GM12878 (cell line): ENCODE measurements at regions not wholly inside any gene's neighbourhood (a gene's known extent, or its start where the extent isn't known, plus 50 kb on each side); places are given as distances from the start of the nearest gene placed in this dataset.

Experiments used
- ATAC-seq: fragments of 200-7000 bp; cut with Tn5 transposase; 3 replicates; pipeline ENCODE4 v1.9.1; 2020; ENCODE audit warnings: mild to moderate bottlenecking, moderate library complexity
- BruUV-seq: library from RNA; stranded (reverse); fragments of 400-500 nt; replicated peaks from 2 replicates; lab custom pipeline; 2021; lab: Mats Ljungman, UMichigan
- CTCF ChIA-PET: fragments of 300-600 bp; sonication (Branson Sonifier 250); formaldehyde crosslinking; extraction: SDS; loops from one replicate; lab custom pipeline; 2021; ENCODE audit warnings: inconsistent platforms; lab: Yijun Ruan, JAX
- POLR2A ChIA-PET: fragments of 350-600 bp; formaldehyde crosslinking; extraction: SDS; loops from one replicate; lab custom pipeline; 2021; ENCODE audit warnings: inconsistent platforms; lab: Charles Lee
- RAD21 ChIA-PET: fragments of 300-600 bp; sonication (Branson Sonifier 250); formaldehyde crosslinking; loops from one replicate; lab custom pipeline; 2023; ENCODE audit warnings: antibody characterized with exemption; ENCODE audit not compliant: unreplicated experiment; lab: Charles Lee
- SMC1A ChIA-PET: fragments of 300-600 bp; sonication (Branson Sonifier 250); formaldehyde crosslinking; loops from one replicate; lab custom pipeline; 2023; ENCODE audit not compliant: unreplicated experiment, uncharacterized antibody; lab: Charles Lee
- DNase-seq: peaks from one replicate; pipeline ENCODE4 v3.0.0-alpha.2; 2011; ENCODE audit warnings: low read depth, low spot score
- FAIRE-seq: peaks from 3 replicates; lab custom pipeline; 2011; peaks lifted over from hg19 to GRCh38; lab: Jason Lieb, UNC
- H2AFZ ChIP-seq: 2 replicates; pipeline ENCODE4 v1.6.0; 2011; ENCODE audit warnings: low read depth, low read length, control low read depth; ENCODE audit not compliant: control insufficient read depth
- H3K27ac ChIP-seq: 2 replicates; pipeline ENCODE4 v1.5.1; 2011; ENCODE audit warnings: control low read depth; ENCODE audit not compliant: control insufficient read depth, insufficient read depth
- H3K27me3 ChIP-seq, 2 experiments: replicated peaks in 1 of 2; 2 replicates each; pipeline versions ENCODE4 v1.6.0 to v1.6.1; 2011; ENCODE audit warnings: low read length in 1 of 2; ENCODE audit not compliant: control insufficient read depth in 2 of 2, insufficient read depth in 2 of 2
- H3K36me3 ChIP-seq, 2 experiments: 2 replicates each; pipeline ENCODE4 v1.5.1; 2011; ENCODE audit warnings: low read length in 1 of 2; ENCODE audit not compliant: control insufficient read depth in 2 of 2, insufficient read depth in 2 of 2
- H3K4me1 ChIP-seq: 2 replicates; pipeline ENCODE4 v1.6.1; 2011; ENCODE audit warnings: mild to moderate bottlenecking, low read length, moderate library complexity, mixed read lengths; ENCODE audit not compliant: control insufficient read depth, insufficient read depth
- H3K4me2 ChIP-seq: 2 replicates; pipeline ENCODE4 v1.6.0; 2011; ENCODE audit warnings: control low read depth; ENCODE audit not compliant: control insufficient read depth, insufficient read depth
- H3K4me3 ChIP-seq: fragments of 200-600 bp; sonication (generic); 2 replicates; pipeline ENCODE4 v1.5.1; 2016
- H3K79me2 ChIP-seq: 2 replicates; pipeline ENCODE4 v1.6.0; 2011; ENCODE audit warnings: low read length; ENCODE audit not compliant: control insufficient read depth, insufficient read depth
- H3K9ac ChIP-seq: 2 replicates; pipeline ENCODE4 v1.8.0; 2011; ENCODE audit warnings: low read length, control low read depth, mixed read lengths; ENCODE audit not compliant: control insufficient read depth, insufficient read depth
- H3K9me3 ChIP-seq: replicated peaks from 3 replicates; pipeline ENCODE4 v1.5.1; 2011; ENCODE audit warnings: mild to moderate bottlenecking, low read length; ENCODE audit not compliant: control insufficient read depth, insufficient read depth
- H4K20me1 ChIP-seq: 2 replicates; pipeline ENCODE4 v1.6.0; 2011; ENCODE audit not compliant: control insufficient read depth, insufficient read depth
- CTCF ChIP-seq, 3 experiments: IDR thresholded peaks in 2 of 3; conservative IDR thresholded peaks in 1 of 3; 2 replicates each; pipeline ENCODE4 v1.5.1; 2011; ENCODE audit warnings: low read depth in 3 of 3, low read length in 3 of 3, mild to moderate bottlenecking in 3 of 3, control low read depth in 2 of 3, moderate library complexity in 2 of 3, inconsistent platforms in 1 of 3, mixed read lengths in 1 of 3; ENCODE audit not compliant: control insufficient read depth in 2 of 3, insufficient read depth in 1 of 3; ENCODE audit errors: extremely low read depth in 1 of 3
- E2F8 ChIP-seq: fragments of 450-650 bp; IDR thresholded peaks from 2 replicates; pipeline ENCODE4 v1.6.1; 2018; ENCODE audit warnings: mild to moderate bottlenecking, low read depth, moderate library complexity; ENCODE audit not compliant: partially characterized antibody
- KLF5 ChIP-seq: fragments of 450-650 bp; IDR thresholded peaks from 2 replicates; pipeline ENCODE4 v1.6.1; 2014; ENCODE audit warnings: mild to moderate bottlenecking; ENCODE audit not compliant: partially characterized antibody
- POU2F2 ChIP-seq: IDR thresholded peaks from 3 replicates; pipeline ENCODE4 v1.6.1; 2011; ENCODE audit warnings: low read depth, mild to moderate bottlenecking, low read length, borderline replicate concordance
- RELA ChIP-seq: fragments of 450-650 bp; IDR thresholded peaks from 2 replicates; pipeline ENCODE4 v1.8.0; 2014; ENCODE audit warnings: borderline replicate concordance; ENCODE audit not compliant: partially characterized antibody
- ZNF592 ChIP-seq: fragments of 450-650 bp; IDR thresholded peaks from 2 replicates; pipeline ENCODE4 v1.6.1; 2017; ENCODE audit warnings: mild to moderate bottlenecking, moderate library complexity
- WGBS: methylation state at CpG from one replicate; pipeline ENCODE4 v1.1.6; 2016; ENCODE audit warnings: low lambda C conversion rate; ENCODE audit not compliant: insufficient replicate concordance, insufficient coverage; ENCODE audit errors: missing lambda C conversion rate; 5-methylcytosine and 5-hydroxymethylcytosine counted together
- in situ Hi-C: fragments of 300-500 bp; cut with MboI; formaldehyde crosslinking; loops from 9 replicates; pipeline ENCODE4 v1.14.3; 2018; ENCODE audit warnings: mixed read lengths
- intact Hi-C: fragments of 100-400 bp; cut with micrococcal nuclease; formaldehyde crosslinking; loops from one replicate; pipeline ENCODE4 v1.14.2; 2022; ENCODE audit not compliant: unreplicated experiment

- ChIA-PET CTCF (no interaction called here), RAD21 (no interaction called here), POLR2A (no interaction called here), SMC1A (no interaction called here)
- Histone ChIP-seq H3K9me3 (no peaks in the 10 kb centered on the region), H3K36me3 (no peaks in the 10 kb centered on the region), H4K20me1 (no peaks in the 10 kb centered on the region), H3K4me1 (no peaks in the 10 kb centered on the region), H3K27ac (no peak overlapping the region), H2AFZ (no peak overlapping the region), H3K27me3 (no peaks in the 10 kb centered on the region), H3K4me3 (no peak overlapping the region), H3K79me2 (no peaks in the 10 kb centered on the region), H3K4me2 (no peak overlapping the region), H3K9ac (no peak overlapping the region)
- BruUV-seq, result no TSS peak
- DNase-seq (no peak), FAIRE-seq (no peak), ATAC-seq (no peak)
- in situ Hi-C loops (no loop called here), intact Hi-C loops (no loop called here)
- WGBS, result 38% methylated on average over 2 of the region's 2 CpGs
- TF ChIP-seq CTCF (IDR thresholded peaks at IDR 0.05 in 2 of 3, conservative IDR thresholded peaks at IDR 0.05 in 1 of 3; ENCODE audit: control insufficient read depth in 2 of 3, extremely low read depth in 1 of 3, insufficient read depth in 1 of 3, low read depth in 3 of 3, low read length in 3 of 3) (peak in 1 of 3 experiments; percentile 1; a peak in 1 of 6 replicates), KLF5 (no peak)
Observed at GRCh38 chr5:53318303-53318702, 162.1 kb upstream of the FST start.

GRCh38 chr5:53319315-53319714 is 161.1 kb upstream of the FST start:
- POLR2A ChIA-PET, result no interaction called here
- Histone ChIP-seq H3K9ac (no peak overlapping the region), H3K36me3 (no peaks in the 10 kb centered on the region), H3K79me2 (no peaks in the 10 kb centered on the region), H3K4me2 (no peak overlapping the region), H3K4me1 (no peaks in the 10 kb centered on the region), H3K27ac (no peak overlapping the region), H2AFZ (no peak overlapping the region), H3K27me3 (no peaks in the 10 kb centered on the region), H3K4me3 (no peak overlapping the region), H3K9me3 (no peaks in the 10 kb centered on the region), H4K20me1 (no peaks in the 10 kb centered on the region)
- ATAC-seq, result no peak
- BruUV-seq, result no TSS peak
- CTCF ChIA-PET, result interaction anchor here (0.6 kb wide), 1 partner anchor 438 kb away, joined by 3 read pairs; no protein-coding TSS in a partner anchor
- intact Hi-C loops (no loop called here), in situ Hi-C loops (no loop called here)
- FAIRE-seq, result no peak
- SMC1A ChIA-PET, result no interaction called here
- whole genome bisulfite sequencing, result 42% methylated on average over 5 of the region's 5 CpGs
- no peak for DNase-seq
- no peak for TF ChIP-seq RELA
- TF ChIP-seq E2F8, result no peak
- TF ChIP-seq ZNF592, result no peak
- no peak for TF ChIP-seq POU2F2
- no peak for TF ChIP-seq KLF5
- RAD21 ChIA-PET, result no interaction called here
